HG03565 (cell line): ENCODE measurements at regions not wholly inside any gene's neighbourhood (a gene's known extent, or its start where the extent isn't known, plus 50 kb on each side); places are given as distances from the start of the nearest gene placed in this dataset.
"Not testable (repeated sequence)": the region's sequence is repeated elsewhere in the genome, so short reads cannot be mapped to it uniquely, and the experiment has no call there.

ENCODE experiments used
- ATAC-seq: cut with Tn5 transposase; IDR thresholded peaks from one replicate; pipeline ENCODE4 v1.9.1; 2021; ENCODE audit warnings: mild to moderate bottlenecking, moderate library complexity; ENCODE audit not compliant: unreplicated experiment

DNA sequence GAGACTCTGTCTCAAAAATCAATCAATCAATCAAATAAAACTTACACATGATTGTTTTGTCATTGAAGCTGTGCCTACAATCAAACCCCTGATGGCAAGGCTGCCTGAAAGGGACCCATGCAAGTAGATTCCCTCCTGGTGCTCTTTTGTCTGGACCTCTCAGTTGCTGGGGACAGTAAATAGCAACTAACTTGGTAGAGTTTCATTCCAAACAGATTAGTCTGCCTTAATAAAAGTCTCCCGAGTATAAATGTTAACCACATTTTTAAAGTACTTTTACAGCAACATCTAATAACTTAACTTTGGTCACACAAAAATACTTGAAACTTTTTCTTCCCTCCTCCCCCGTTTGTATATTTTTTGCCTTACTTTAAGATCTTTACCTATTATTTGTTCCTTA lies 105.5 kb downstream of the FEM1C start:
- ATAC-seq: no peak

- ATAC-seq: no peak
Measured at GRCh38 chr5:115435778-115436712, 108.5 kb downstream of the FEM1C start.

GRCh38 chr5:115435065-115435777 lies 109.4 kb downstream of the FEM1C start:
- no peak for ATAC-seq

DNA sequence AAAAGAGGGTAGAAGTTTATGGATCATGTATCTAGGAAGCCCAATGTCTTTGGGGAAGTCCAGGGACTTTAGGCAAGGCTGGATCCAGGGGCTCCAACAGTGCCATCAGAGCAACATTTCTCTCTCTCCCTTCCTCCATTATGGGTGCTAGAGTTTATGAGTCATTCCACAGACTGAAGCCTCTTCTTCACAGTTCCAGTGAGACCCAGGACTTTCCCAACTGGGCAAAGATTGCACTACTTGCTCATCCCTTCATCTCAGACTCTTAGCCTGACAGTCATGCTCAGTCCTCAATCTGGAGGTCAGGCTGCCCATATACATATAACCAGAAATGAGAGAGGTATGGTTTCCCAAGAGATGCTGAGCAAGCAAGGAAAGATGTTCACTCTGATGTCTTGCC lies 110.7 kb downstream of the FEM1C start:
- no peak for ATAC-seq

DNA sequence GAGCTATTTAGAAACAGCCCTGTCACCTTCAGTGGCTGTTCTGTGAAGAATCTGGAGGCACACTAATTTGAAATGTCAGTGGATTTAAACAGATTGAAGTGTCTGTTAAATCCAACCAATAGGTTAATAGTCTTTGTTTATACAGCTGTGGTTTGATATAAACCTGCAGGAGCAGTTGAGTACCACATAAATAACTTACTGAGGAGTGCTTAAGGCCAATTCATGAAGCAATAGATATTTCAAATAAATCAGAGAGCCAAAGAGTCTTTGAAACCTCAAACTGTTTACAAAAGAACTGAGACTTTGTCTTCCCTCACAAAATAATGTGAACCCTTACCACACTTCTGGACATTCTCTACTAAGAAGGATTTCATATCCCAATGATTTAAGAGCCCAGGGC lies 111.9 kb downstream of the FEM1C start:
- ATAC-seq: no peak

- no peak for ATAC-seq
Measured at GRCh38 chr5:115431116-115431515, 113.5 kb downstream of the FEM1C start.

GRCh38 chr5:115430374-115430773 lies 114.2 kb downstream of the FEM1C start:
- no peak for ATAC-seq

DNA sequence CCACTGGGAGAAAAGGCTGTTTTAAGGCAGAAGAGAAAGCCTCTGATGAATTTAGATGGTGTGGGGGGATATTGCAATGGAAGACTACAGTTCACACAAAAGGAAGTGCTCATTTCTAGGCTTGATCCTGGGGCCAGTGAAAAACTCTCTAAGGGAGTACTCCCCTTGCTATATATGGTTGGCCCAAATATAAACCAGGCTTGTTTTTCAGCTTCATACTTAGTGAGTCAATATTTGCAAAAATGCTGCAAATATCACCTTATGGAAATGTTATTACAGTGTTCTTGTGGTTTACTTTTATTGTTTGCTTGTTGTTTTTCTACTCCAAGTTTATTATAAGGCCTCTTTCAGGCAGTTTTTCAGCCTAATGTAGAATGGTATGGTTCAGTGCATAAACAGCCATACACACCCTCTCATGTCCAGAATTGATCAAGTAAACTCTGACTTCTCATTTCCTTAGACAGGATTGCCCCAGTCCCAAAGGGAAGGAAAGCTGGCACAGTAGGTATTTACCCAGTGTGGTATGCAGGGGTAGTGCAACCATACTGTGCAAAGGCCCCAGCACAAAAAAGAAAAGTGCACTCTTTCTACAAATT lies 115.1 kb downstream of the FEM1C start:
- ATAC-seq: no peak

DNA sequence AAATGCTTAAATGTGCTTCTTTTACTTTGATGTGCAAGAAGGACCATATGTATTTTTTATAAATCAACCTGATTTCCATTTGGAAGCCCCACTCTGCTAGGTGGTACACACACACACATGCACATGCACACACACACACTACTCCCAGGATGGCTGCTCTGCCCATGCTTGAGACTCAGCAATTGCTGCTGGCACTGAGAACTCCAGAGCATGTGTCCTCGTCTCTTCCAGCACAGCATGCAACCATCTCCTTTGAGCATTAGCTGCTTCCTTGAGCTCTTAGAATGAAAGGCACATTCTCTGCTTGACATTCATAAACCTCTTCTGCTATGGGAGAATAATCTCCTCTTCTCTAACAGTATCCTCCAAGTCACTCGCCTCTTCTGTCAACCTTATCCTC lies 115.9 kb downstream of the FEM1C start:
- ATAC-seq: no peak

GRCh38 chr5:115428248-115428647 lies 116.3 kb downstream of the FEM1C start:
- ATAC-seq: no peak

DNA sequence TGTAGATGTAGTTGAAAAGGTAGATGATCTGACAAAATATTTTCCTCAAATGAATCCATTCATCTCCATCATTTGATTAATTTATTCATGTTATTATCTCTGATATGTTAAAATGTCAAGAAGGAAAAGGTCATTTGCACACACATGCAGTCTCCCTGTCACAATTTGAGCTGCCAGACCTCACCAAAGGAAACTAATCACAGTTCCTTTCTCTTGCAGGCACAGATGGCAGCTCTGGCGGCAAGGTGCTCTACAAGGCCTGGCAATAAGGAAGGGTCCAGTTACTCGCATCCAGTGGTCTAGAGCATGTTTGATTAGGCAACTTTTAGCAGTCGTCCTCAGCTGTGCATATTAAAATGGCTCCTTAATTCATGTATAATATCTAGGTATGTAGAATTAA lies 120.1 kb downstream of the FEM1C start:
- ATAC-seq: no peak

DNA sequence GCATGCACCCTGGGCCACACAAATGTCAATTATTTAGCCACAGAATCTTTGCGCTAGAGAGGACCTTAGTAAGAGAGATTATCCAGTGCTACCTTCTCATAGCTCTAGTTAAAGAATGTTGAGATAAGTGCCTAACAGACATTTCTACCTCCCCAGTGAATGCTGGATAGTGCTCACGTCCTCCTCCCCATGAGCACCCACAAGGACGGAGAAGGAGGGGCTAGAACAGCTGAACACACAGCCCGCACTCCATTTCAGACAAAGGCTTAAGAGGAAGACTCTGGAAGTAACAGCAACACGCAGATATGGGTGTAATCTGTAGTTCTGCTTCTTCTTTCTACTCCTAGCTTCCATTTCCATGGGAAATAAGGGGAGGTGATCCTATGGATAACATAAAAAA lies 120.5 kb downstream of the FEM1C start:
- ATAC-seq: no peak

GRCh38 chr5:115423541-115423940 lies 121.0 kb downstream of the FEM1C start:
- ATAC-seq: no peak

DNA sequence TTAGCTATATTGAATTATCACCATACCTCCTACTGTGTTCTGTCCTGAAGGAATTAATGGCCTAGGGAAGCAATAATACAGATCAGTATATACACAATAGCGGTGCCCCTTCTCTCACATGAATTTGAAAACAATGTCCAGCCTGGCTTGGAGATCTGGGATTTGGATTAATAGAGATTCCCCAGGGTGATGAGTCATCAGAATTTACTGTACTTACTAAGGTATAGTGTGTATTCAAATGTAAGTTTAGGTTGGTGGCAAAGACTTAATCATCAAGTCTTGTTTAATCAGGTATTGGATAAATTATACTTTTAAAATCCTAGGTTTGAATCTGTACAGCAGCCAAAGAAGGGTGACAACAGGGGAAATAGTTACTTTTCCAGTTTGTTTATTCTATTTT lies 121.5 kb downstream of the FEM1C start:
- no peak for ATAC-seq

GRCh38 chr5:115420812-115421211 lies 123.8 kb downstream of the FEM1C start:
- ATAC-seq: not testable (repeated sequence)

DNA sequence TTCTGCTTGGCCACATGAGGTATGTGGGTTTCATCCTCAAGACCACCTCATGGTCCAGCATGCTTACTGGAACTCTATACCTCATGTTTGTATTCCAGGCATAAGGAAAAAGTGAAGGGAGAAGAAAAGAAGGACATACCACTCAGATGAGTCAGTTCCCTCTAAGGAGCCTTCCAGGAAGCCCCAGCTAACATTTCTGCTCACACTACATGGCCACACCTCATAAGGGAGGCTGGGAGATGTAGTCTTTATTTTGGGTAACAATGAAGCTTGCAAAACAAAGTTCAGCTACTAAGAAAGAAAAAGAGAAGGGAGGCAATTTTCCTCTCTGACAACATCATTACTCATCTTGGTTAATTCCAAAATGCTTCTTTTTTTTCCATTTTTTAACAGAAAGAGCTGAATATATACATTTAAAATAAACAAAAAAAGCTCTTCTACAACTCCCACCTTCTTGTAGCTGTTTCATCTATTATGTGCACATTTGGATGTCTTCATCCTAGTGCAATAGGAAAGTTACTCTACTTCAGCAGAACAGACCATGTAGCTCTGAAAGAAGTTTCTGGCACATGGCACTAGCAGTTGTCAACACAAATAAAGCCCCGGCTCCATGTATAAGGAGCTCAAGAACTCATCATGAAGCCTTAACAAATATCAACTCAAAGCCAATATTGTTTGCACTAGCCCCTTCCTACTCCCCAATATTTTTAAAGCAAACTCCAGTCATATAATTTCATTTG lies 123.6 kb upstream of the CCDC112 start:
- no peak for ATAC-seq

DNA sequence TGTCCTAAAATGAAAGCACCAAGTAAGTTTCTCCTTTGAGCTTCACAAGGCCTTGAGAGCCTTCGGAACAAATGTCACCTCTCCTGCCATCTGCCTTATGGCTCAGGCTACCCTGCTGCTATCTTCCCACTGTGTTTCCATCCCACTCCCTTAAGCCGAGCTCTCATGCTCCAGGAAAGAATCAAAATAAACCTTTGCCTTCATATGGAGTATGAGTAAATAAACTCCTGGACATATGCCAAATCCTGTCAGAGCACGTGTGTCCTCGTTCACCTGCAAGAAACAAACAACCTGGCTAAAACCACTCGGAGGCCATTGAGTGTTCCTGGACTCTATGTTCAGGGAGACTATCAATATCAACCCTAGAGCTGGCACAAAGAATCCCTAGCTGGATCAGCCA lies 122.3 kb upstream of the CCDC112 start:
- ATAC-seq: no peak

DNA sequence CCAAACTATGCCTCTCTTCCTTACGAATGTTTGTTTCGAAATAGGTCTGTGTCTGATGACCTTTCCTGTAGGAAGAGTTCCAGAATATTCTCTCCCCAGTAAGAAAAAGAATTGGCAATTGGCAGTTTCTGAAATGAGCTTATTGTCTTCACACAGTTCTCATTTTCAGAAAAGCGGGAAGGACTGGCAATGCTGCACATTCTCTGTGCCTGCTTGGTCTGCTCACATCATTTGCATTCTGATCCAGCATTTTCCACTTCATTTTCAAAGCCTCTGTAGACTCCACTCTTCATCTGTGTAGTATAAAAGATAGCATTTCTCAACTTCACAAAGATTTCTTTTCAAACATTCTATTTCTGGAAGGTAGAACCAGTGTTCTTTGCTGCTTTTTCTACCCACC lies 120.6 kb upstream of the CCDC112 start:
- no peak for ATAC-seq

DNA sequence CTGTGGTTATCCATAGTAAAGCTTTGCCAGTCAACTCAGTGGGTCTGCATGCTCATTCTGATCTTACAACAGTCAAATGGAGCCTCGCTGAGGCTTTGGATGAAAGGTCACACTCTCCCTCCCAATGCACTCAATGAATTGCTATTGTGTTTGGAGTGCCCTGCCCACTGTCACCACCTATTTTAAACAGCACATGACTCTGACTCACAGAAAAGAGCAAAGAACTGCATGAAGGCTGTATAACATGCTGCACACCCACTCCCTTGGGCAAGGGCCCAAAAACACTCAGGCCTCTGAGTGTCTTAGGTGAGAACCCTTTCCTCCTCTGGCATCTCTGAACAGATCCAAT lies 118.7 kb upstream of the CCDC112 start:
- ATAC-seq: peak; percentile 51

- peak; percentile 28 for ATAC-seq
Measured at GRCh38 chr5:115414406-115415142, 118.1 kb upstream of the CCDC112 start.

GRCh38 chr5:115413651-115414050 lies 117.2 kb upstream of the CCDC112 start:
- no peak for ATAC-seq
